A673 (cell line): ENCODE measurements at regions not wholly inside any gene's neighbourhood (a gene's known extent, or its start where the extent isn't known, plus 50 kb on each side); places are given as distances from the start of the nearest gene placed in this dataset.

ENCODE experiments used
- BruUV-seq: library from RNA; stranded (reverse); fragments of 400-500 nt; replicated peaks from 2 replicates; lab custom pipeline; 2021; lab: Mats Ljungman, UMichigan
- CTCF ChIA-PET: fragments of 300-600 bp; sonication (Branson Sonifier 250); formaldehyde crosslinking; loops from one replicate; lab custom pipeline; 2022; ENCODE audit warnings: antibody characterized with exemption; lab: Charles Lee
- POLR2A ChIA-PET: fragments of 300-600 bp; sonication (Branson Sonifier 250); formaldehyde crosslinking; loops from one replicate; lab custom pipeline; 2022; ENCODE audit warnings: antibody characterized with exemption; ENCODE audit not compliant: low non-redundant PET; lab: Charles Lee
- DNase-seq: peaks from one replicate; pipeline ENCODE4 v3.0.0-alpha.2; 2015; ENCODE audit warnings: low spot score
- H3K27ac ChIP-seq: fragments of 200-600 bp; sonication (generic); 2 replicates; pipeline ENCODE4 v1.5.1; 2016; ENCODE audit warnings: mixed run types, low read depth, mild to moderate bottlenecking, mixed read lengths, antibody characterized with exemption, low read length; ENCODE audit not compliant: poor library complexity, severe bottlenecking
- H3K27me3 ChIP-seq: fragments of 200-600 bp; sonication (generic); replicated peaks from 2 replicates; pipeline ENCODE4 v1.6.1; 2017; ENCODE audit warnings: mixed run types, low read depth, mild to moderate bottlenecking, mixed read lengths, antibody characterized with exemption, low read length; ENCODE audit not compliant: insufficient read depth, poor library complexity
- H3K36me3 ChIP-seq: fragments of 200-600 bp; sonication (generic); 2 replicates; pipeline ENCODE4 v1.6.1; 2016; ENCODE audit warnings: mixed run types, mild to moderate bottlenecking, mixed read lengths, antibody characterized with exemption, low read length; ENCODE audit not compliant: insufficient read depth, poor library complexity, severe bottlenecking
- H3K4me1 ChIP-seq: fragments of 200-600 bp; sonication (generic); 2 replicates; pipeline ENCODE4 v1.6.1; 2017; ENCODE audit warnings: mixed run types, mild to moderate bottlenecking, mixed read lengths, antibody characterized with exemption, low read length; ENCODE audit not compliant: insufficient read depth, poor library complexity, severe bottlenecking
- H3K4me3 ChIP-seq: fragments of 200-600 bp; sonication (generic); 2 replicates; pipeline ENCODE4 v1.5.1; 2016; ENCODE audit warnings: low read depth, mixed run types, mild to moderate bottlenecking, mixed read lengths, low read length; ENCODE audit not compliant: poor library complexity, severe bottlenecking
- H3K9me3 ChIP-seq: fragments of 200-600 bp; sonication (generic); 2 replicates; pipeline ENCODE4 v1.6.1; 2016; ENCODE audit warnings: mixed run types, low read depth, mild to moderate bottlenecking, mixed read lengths, antibody characterized with exemption, low read length; ENCODE audit not compliant: poor library complexity, severe bottlenecking
- CTCF ChIP-seq: fragments of 300-800, 200-600 bp; sonication (generic); conservative IDR thresholded peaks from 2 replicates; pipeline ENCODE4 v1.5.1; 2017; ENCODE audit warnings: low read depth, mild to moderate bottlenecking, antibody characterized with exemption, low read length, moderate library complexity, mixed read lengths
- EZH2 ChIP-seq: fragments of 200-600 bp; sonication (generic); IDR thresholded peaks from 2 replicates; pipeline ENCODE4 v1.6.1; 2017; ENCODE audit warnings: borderline replicate concordance, low read depth, mild to moderate bottlenecking, mixed read lengths, antibody characterized with exemption, low read length; ENCODE audit not compliant: poor library complexity, severe bottlenecking
- intact Hi-C: fragments of 100-400 bp; cut with micrococcal nuclease; formaldehyde crosslinking; loops from one replicate; pipeline ENCODE4 v1.10.0; 2022; ENCODE audit not compliant: unreplicated experiment

GRCh38 chr7:55629051-55629677, 56.9 kb upstream of the VOPP1 start:
- POLR2A ChIA-PET = no interaction called here

GRCh38 chr7:55624813-55625212, 52.5 kb upstream of the VOPP1 start:
- no peak overlapping the region for H3K4me3 ChIP-seq
- H3K27ac ChIP-seq = no peak overlapping the region
- H3K4me1 ChIP-seq = no peaks in the 10 kb centered on the region
- no peak for TF ChIP-seq CTCF
- no peak for TF ChIP-seq EZH2
- no TSS peak for BruUV-seq
- no peak for DNase-seq
- ChIA-PET CTCF (no interaction called here), POLR2A (no interaction called here)
- H3K9me3 ChIP-seq = peaks cover 12% of the 10 kb centered on the region
- intact Hi-C loops = no loop called here
- no peaks in the 10 kb centered on the region for H3K27me3 ChIP-seq
- H3K36me3 ChIP-seq = no peaks in the 10 kb centered on the region

More at GRCh38 chr7:55629051-55629677, 56.9 kb upstream of the VOPP1 start:
- H3K36me3 ChIP-seq = no peaks in the 10 kb centered on the region
- TF ChIP-seq EZH2 (no peak), CTCF (no peak)
- H3K9me3 ChIP-seq = peaks cover 12% of the 10 kb centered on the region
- intact Hi-C loops = no loop called here
- no peak overlapping the region for H3K4me3 ChIP-seq
- no peaks in the 10 kb centered on the region for H3K27me3 ChIP-seq
- DNase-seq = no peak
- BruUV-seq = no TSS peak
- H3K27ac ChIP-seq = no peak overlapping the region
- no peaks in the 10 kb centered on the region for H3K4me1 ChIP-seq
- CTCF ChIA-PET = no interaction called here

GRCh38 chr7:55623617-55624016, 51.3 kb upstream of the VOPP1 start:
- TF ChIP-seq EZH2 = no peak
- no peak for TF ChIP-seq CTCF
- BruUV-seq = no TSS peak
- Histone ChIP-seq H3K4me1 (no peaks in the 10 kb centered on the region), H3K4me3 (no peak overlapping the region), H3K9me3 (peaks cover 12% of the 10 kb centered on the region), H3K27ac (no peak overlapping the region), H3K36me3 (no peaks in the 10 kb centered on the region), H3K27me3 (no peaks in the 10 kb centered on the region)
- no peak for DNase-seq
- CTCF ChIA-PET = no interaction called here
- intact Hi-C loops = no loop called here
- POLR2A ChIA-PET = no interaction called here
